Loucy (cell line): ENCODE measurements at regions not wholly inside any gene's neighbourhood (a gene's known extent, or its start where the extent isn't known, plus 50 kb on each side); places are given as distances from the start of the nearest gene placed in this dataset.

ENCODE experiments used
- EZH2phosphoT487 ChIP-seq: fragments of 200-600 bp; IDR thresholded peaks from 2 replicates; pipeline ENCODE4 v1.6.1; 2018; ENCODE audit warnings: antibody characterized with exemption, mild to moderate bottlenecking, moderate library complexity, borderline replicate concordance
- TF ChIP-seq, protein P1 (sequence below): fragments of 200-600 bp; sonication (generic); conservative IDR thresholded peaks from 2 replicates; pipeline ENCODE4 v1.5.1; 2014; ENCODE audit warnings: mild to moderate bottlenecking, antibody characterized with exemption, low read length

DNA sequence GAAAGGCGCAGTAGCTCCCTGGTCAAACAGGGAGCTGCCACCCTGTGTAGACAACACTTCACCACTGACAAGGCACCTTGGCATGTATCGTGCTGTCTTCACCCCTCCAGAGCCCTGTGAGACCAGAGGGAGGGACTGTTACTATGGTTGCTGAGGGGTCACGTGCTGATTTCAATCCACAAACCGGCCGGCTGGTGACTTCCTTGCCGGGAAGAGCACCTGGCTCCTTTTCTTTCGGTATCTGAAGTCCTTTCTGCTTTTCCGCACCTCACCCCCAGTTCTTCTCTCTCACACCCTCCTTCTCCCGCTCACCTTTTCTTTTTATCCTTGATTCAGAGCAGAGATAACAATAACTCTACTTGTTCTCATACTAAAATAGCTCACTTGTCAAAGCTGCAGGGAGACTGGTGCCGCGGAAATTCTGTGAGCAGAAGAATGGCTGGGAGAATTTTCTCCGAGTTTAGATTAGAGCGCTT, 327.2 kb downstream of the ZSWIM6 start:
- TF ChIP-seq, protein P1, sequence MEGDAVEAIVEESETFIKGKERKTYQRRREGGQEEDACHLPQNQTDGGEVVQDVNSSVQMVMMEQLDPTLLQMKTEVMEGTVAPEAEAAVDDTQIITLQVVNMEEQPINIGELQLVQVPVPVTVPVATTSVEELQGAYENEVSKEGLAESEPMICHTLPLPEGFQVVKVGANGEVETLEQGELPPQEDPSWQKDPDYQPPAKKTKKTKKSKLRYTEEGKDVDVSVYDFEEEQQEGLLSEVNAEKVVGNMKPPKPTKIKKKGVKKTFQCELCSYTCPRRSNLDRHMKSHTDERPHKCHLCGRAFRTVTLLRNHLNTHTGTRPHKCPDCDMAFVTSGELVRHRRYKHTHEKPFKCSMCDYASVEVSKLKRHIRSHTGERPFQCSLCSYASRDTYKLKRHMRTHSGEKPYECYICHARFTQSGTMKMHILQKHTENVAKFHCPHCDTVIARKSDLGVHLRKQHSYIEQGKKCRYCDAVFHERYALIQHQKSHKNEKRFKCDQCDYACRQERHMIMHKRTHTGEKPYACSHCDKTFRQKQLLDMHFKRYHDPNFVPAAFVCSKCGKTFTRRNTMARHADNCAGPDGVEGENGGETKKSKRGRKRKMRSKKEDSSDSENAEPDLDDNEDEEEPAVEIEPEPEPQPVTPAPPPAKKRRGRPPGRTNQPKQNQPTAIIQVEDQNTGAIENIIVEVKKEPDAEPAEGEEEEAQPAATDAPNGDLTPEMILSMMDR, result no peak
- TF ChIP-seq EZH2phosphoT487, result no peak
